ENCODE measurements at regions not wholly inside any gene's neighbourhood (a gene's known extent, or its start where the extent isn't known, plus 50 kb on each side); places are given as distances from the start of the nearest gene placed in this dataset.

- H2BK120ac ChIP-seq (replicated peaks; ENCODE audit: low read depth, low read length) = no peak overlapping the region
- FAIRE-seq (no peak), DNase-seq (ENCODE audit: low read depth in 1 of 2, low spot score in 2 of 2) (no peak)
- no peak overlapping the region for H4K91ac ChIP-seq (replicated peaks; ENCODE audit: insufficient read length, low read length)
- H4K8ac ChIP-seq (ENCODE audit: extremely low read depth, insufficient read depth, low read length) = no peak overlapping the region
- WGBS, 2 experiments (ENCODE audit: extremely low coverage in 1 of 2, insufficient coverage in 1 of 2, insufficient read length in 1 of 2, insufficient replicate concordance in 2 of 2, low coverage in 1 of 2, low lambda C conversion rate in 2 of 2, missing lambda C conversion rate in 1 of 2) = 95% methylated on average over 2 of the region's 2 CpGs; no CpG with 5 or more reads in 1 of the 2 experiments
- no peak overlapping the region for H3K4me2 ChIP-seq (ENCODE audit: insufficient read depth in 1 of 2, low read depth in 2 of 2, low read length in 2 of 2)
- no peak overlapping the region for H4K5ac ChIP-seq (ENCODE audit: insufficient read length, low read depth, low read length)
- H2AFZ ChIP-seq (ENCODE audit: low read length) = no peak overlapping the region
- no peak overlapping the region for H3K9ac ChIP-seq (replicated peaks in 1 of 4; ENCODE audit: extremely low read depth in 1 of 4, low read depth in 3 of 4, low read length in 3 of 4)
- no peaks in the 10 kb centered on the region for H3K36me3 ChIP-seq (ENCODE audit: control insufficient read depth in 2 of 4, insufficient read depth in 4 of 4, low read length in 3 of 4)
- no peak overlapping the region for H2BK12ac ChIP-seq (ENCODE audit: low read depth, low read length)
- H3K79me2 ChIP-seq (ENCODE audit: control insufficient read depth in 1 of 2, insufficient read depth in 2 of 2, low read length in 2 of 2) = no peaks in the 10 kb centered on the region
- ChIA-PET POLR2A (ENCODE audit: partially characterized antibody) (no interaction called here), CTCF (ENCODE audit: partially characterized antibody) (interaction anchor here (1.0 to 1.2 kb wide), 2 partner anchors 13 to 1338 kb away, joined by 3 read pairs; no protein-coding TSS in a partner anchor)
- no peak overlapping the region for H2BK5ac ChIP-seq (ENCODE audit: low read depth, low read length)
- H4K20me1 ChIP-seq (replicated peaks in 1 of 2; ENCODE audit: control insufficient read depth in 1 of 2, insufficient read depth in 2 of 2, low read length in 2 of 2) = no peaks in the 10 kb centered on the region
- H2BK15ac ChIP-seq (ENCODE audit: low read length) = no peak overlapping the region
- H3K18ac ChIP-seq (ENCODE audit: extremely low read depth, low read length) = no peak overlapping the region
- no peak overlapping the region for H3K23ac ChIP-seq (ENCODE audit: insufficient read length)
- H3K56ac ChIP-seq (replicated peaks; ENCODE audit: insufficient read length, low read depth, low read length) = no peak overlapping the region
- H3K27ac ChIP-seq (ENCODE audit: low read depth, low read length) = no peak overlapping the region
- H3K23me2 ChIP-seq (ENCODE audit: low read depth, low read length) = no peaks in the 10 kb centered on the region; the same call in 1 of the 2 replicates
- H3K79me1 ChIP-seq (ENCODE audit: low read depth, low read length) = no peaks in the 10 kb centered on the region
- H3K4me3 ChIP-seq (ENCODE audit: extremely low read depth in 1 of 4, insufficient read depth in 2 of 4, low read depth in 3 of 4, low read length in 4 of 4) = no peak overlapping the region
- no peak overlapping the region for H3K14ac ChIP-seq (ENCODE audit: insufficient read length)
- no peaks in the 10 kb centered on the region for H3K9me3 ChIP-seq (ENCODE audit: insufficient read depth in 2 of 2, low read depth in 1 of 2, low read length in 1 of 2)
- no peak overlapping the region for H3K4ac ChIP-seq (replicated peaks; ENCODE audit: insufficient read length, low read depth, low read length)
- no peak overlapping the region for H2AK5ac ChIP-seq (ENCODE audit: low read depth, low read length)
- no peaks in the 10 kb centered on the region for H3K27me3 ChIP-seq (replicated peaks in 1 of 4; ENCODE audit: control insufficient read depth in 3 of 4, extremely low read depth in 1 of 4, insufficient read depth in 3 of 4, low read length in 3 of 4)
- no peak overlapping the region for H2BK20ac ChIP-seq (ENCODE audit: low read length)
- peaks cover 0 to 5% (median 0%) of the 10 kb centered on the region in 4 experiments; a peak in 2 of 7 replicates for H3K4me1 ChIP-seq (replicated peaks in 1 of 4; ENCODE audit: control insufficient read depth in 3 of 4, insufficient read depth in 4 of 4, low read length in 3 of 4)
- no peak for TF ChIP-seq ATF2 (IDR thresholded peaks at IDR 0.05; ENCODE audit: low read length)
- no peak for TF ChIP-seq GABPA (IDR thresholded peaks at IDR 0.05; ENCODE audit: borderline replicate concordance, insufficient read depth, low read length)
- no peak for TF ChIP-seq RNF2 (IDR thresholded peaks at IDR 0.05; ENCODE audit: borderline replicate concordance, low read depth, low read length, missing control alignments, poor library complexity, severe bottlenecking)
- no peak for TF ChIP-seq MAFK (IDR thresholded peaks at IDR 0.05; ENCODE audit: low read depth, low read length)
- no peak for TF ChIP-seq TEAD4 (IDR thresholded peaks at IDR 0.05; ENCODE audit: low read depth, low read length)
- no peak for TF ChIP-seq BACH1 (IDR thresholded peaks at IDR 0.05; ENCODE audit: low read length)
- TF ChIP-seq RAD21 (IDR thresholded peaks at IDR 0.05 in 1 of 2, conservative IDR thresholded peaks at IDR 0.05 in 1 of 2; ENCODE audit: low read depth in 2 of 2, low read length in 2 of 2) = no peak
- no peak for TF ChIP-seq GTF2F1 (IDR thresholded peaks at IDR 0.05; ENCODE audit: borderline replicate concordance, low read depth, low read length)
- TF ChIP-seq YY1 (IDR thresholded peaks at IDR 0.05; ENCODE audit: low read depth, low read length) = no peak
- no peak for TF ChIP-seq USF2 (IDR thresholded peaks at IDR 0.05; ENCODE audit: low read length)
- no peak for TF ChIP-seq JUND (IDR thresholded peaks at IDR 0.05; ENCODE audit: low read length)
- no peak for TF ChIP-seq CREB1 (IDR thresholded peaks at IDR 0.05)
These were observed 879.3 kb downstream of the OLFM4 start for GRCh38 chr13:53907891-53908290.
